Peyer's patch (tissue), 4 donors: ENCODE measurements at regions not wholly inside any gene's neighbourhood (a gene's known extent, or its start where the extent isn't known, plus 50 kb on each side); places are given as distances from the start of the nearest gene placed in this dataset.
"Not testable (repeated sequence)": the region's sequence is repeated elsewhere in the genome, so short reads cannot be mapped to it uniquely, and the experiment has no call there.

Experiments
- DNase-seq, 3 donors: peaks; one replicate each; pipeline ENCODE4 v3.0.0-alpha.2; 2017 to 2019
- H3K27ac ChIP-seq, 4 donors: fragments of 200-600 bp; sonication (generic); one replicate each; pipeline ENCODE4 v1.5.1; 2016 to 2019
- H3K27me3 ChIP-seq, 2 donors: fragments of 200-600 bp; sonication (generic); one replicate each; pipeline ENCODE4 v1.5.1; 2019
- H3K36me3 ChIP-seq, 3 donors: fragments of 200-600 bp; sonication (generic); one replicate each; pipeline ENCODE4 v1.5.1; 2016 to 2019
- H3K4me1 ChIP-seq, 4 donors: fragments of 200-600 bp; sonication (generic); one replicate each; pipeline ENCODE4 v1.5.1; 2016 to 2019
- H3K4me3 ChIP-seq, 4 donors: fragments of 200-600 bp; sonication (generic); 1 replicate in 3 of 4; 2 replicates in 1 of 4; pipeline ENCODE4 v1.5.1; 2016 to 2019; ENCODE audit warnings: mild to moderate bottlenecking in 1 of 4
- H3K9me3 ChIP-seq, 4 donors: fragments of 200-600 bp; sonication (generic); one replicate each; pipeline ENCODE4 v1.5.1; 2016 to 2019; ENCODE audit warnings: mild to moderate bottlenecking in 1 of 4
- POLR2A ChIP-seq, 2 donors: fragments of 450-650 bp; IDR thresholded peaks; one replicate each; pipeline ENCODE4 v1.5.1; 2017; ENCODE audit warnings: antibody characterized with exemption in 2 of 2, mild to moderate bottlenecking in 2 of 2, moderate library complexity in 2 of 2
- TF ChIP-seq, protein P1 (sequence below), 6 experiments: fragments of 450-650 bp in 4 of 6; fragments of 200-600 bp in 2 of 6; sonication (generic) in 1 of 6; IDR thresholded peaks; one replicate each; pipeline ENCODE4 v1.5.1; 2017 to 2019; ENCODE audit warnings: antibody characterized with exemption in 6 of 6, mild to moderate bottlenecking in 3 of 6, moderate library complexity in 1 of 6

- H3K36me3 ChIP-seq: no peaks in the 10 kb centered on the region
- H3K27ac ChIP-seq: no peak overlapping the region
- H3K27me3 ChIP-seq: no peaks in the 10 kb centered on the region
- no peak for DNase-seq
- H3K4me3 ChIP-seq: no peak overlapping the region
- H3K4me1 ChIP-seq: no peaks in the 10 kb centered on the region
- H3K9me3 ChIP-seq: no peaks in the 10 kb centered on the region
- TF ChIP-seq POLR2A (IDR thresholded peaks at IDR 0.05): no peak
- TF ChIP-seq, protein P1, sequence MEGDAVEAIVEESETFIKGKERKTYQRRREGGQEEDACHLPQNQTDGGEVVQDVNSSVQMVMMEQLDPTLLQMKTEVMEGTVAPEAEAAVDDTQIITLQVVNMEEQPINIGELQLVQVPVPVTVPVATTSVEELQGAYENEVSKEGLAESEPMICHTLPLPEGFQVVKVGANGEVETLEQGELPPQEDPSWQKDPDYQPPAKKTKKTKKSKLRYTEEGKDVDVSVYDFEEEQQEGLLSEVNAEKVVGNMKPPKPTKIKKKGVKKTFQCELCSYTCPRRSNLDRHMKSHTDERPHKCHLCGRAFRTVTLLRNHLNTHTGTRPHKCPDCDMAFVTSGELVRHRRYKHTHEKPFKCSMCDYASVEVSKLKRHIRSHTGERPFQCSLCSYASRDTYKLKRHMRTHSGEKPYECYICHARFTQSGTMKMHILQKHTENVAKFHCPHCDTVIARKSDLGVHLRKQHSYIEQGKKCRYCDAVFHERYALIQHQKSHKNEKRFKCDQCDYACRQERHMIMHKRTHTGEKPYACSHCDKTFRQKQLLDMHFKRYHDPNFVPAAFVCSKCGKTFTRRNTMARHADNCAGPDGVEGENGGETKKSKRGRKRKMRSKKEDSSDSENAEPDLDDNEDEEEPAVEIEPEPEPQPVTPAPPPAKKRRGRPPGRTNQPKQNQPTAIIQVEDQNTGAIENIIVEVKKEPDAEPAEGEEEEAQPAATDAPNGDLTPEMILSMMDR (IDR thresholded peaks at IDR 0.05): no peak
Observed at GRCh38 chrX:46226422-46226821, 318.8 kb downstream of the ZNF674 start.

GRCh38 chrX:46223499-46223898 lies 321.7 kb downstream of the ZNF674 start:
- not testable (repeated sequence) for H3K36me3 ChIP-seq, H3K9me3 ChIP-seq, H3K4me1 ChIP-seq, DNase-seq, H3K27ac ChIP-seq, H3K4me3 ChIP-seq, H3K27me3 ChIP-seq

DNA sequence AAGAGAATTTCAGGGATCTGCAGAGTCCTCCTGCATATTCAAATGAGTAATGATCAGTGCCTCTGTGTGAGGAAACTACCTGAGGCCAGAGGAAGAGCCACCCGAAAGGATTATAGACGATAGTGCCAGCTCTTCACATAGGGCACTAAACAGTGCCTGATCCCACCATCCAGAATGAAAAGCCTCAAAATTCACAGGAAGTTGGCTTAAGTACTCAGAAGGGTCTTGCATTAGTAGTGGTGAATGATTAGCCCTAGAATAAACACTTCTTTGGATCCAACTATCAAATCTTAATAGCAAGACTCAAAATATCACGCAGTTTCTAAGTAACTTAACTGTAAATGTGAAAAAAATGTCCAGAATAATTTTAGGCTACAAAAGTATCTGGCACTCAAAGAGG lies 324.4 kb downstream of the ZNF674 start:
- H3K27ac ChIP-seq: no peak overlapping the region
- no peaks in the 10 kb centered on the region for H3K4me1 ChIP-seq
- H3K4me3 ChIP-seq: no peak overlapping the region
- no peaks in the 10 kb centered on the region for H3K9me3 ChIP-seq
- H3K27me3 ChIP-seq: no peaks in the 10 kb centered on the region
- no peaks in the 10 kb centered on the region for H3K36me3 ChIP-seq
- TF ChIP-seq, protein P1 (IDR thresholded peaks at IDR 0.05): no peak
- TF ChIP-seq POLR2A (IDR thresholded peaks at IDR 0.05): no peak
- DNase-seq: no peak

- Histone ChIP-seq H3K4me3 (no peak overlapping the region), H3K9me3 (no peaks in the 10 kb centered on the region), H3K27ac (no peak overlapping the region), H3K27me3 (no peaks in the 10 kb centered on the region), H3K36me3 (no peaks in the 10 kb centered on the region), H3K4me1 (no peaks in the 10 kb centered on the region)
- TF ChIP-seq, protein P1 (IDR thresholded peaks at IDR 0.05): no peak
- no peak for TF ChIP-seq POLR2A (IDR thresholded peaks at IDR 0.05)
- no peak for DNase-seq
Observed at GRCh38 chrX:46218373-46218772, 326.8 kb downstream of the ZNF674 start.

DNA sequence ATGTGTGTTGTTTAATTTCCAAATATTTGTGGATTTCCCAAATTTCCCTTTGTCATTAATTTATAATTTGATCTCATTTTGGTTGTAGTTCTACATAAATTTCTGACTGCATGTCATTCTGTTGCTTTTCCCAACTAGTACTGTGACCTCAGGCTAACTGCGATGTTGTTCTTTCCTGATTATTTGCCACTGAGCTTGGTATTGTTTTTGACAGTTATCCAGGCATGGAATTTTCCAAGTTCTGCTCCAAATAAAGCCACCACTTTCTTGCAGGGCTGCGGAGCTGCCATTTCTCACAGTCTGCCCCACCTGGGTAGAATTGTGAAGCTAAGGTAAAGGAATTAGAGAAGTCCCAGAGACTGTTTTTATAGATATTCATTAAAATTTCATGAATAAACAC lies 328.8 kb downstream of the ZNF674 start:
- H3K9me3 ChIP-seq: no peaks in the 10 kb centered on the region
- H3K27ac ChIP-seq: no peak overlapping the region
- H3K27me3 ChIP-seq: no peaks in the 10 kb centered on the region
- no peaks in the 10 kb centered on the region for H3K4me1 ChIP-seq
- no peak for TF ChIP-seq POLR2A (IDR thresholded peaks at IDR 0.05)
- TF ChIP-seq, protein P1 (IDR thresholded peaks at IDR 0.05): no peak
- H3K4me3 ChIP-seq: no peak overlapping the region
- H3K36me3 ChIP-seq: no peaks in the 10 kb centered on the region
- no peak for DNase-seq

DNA sequence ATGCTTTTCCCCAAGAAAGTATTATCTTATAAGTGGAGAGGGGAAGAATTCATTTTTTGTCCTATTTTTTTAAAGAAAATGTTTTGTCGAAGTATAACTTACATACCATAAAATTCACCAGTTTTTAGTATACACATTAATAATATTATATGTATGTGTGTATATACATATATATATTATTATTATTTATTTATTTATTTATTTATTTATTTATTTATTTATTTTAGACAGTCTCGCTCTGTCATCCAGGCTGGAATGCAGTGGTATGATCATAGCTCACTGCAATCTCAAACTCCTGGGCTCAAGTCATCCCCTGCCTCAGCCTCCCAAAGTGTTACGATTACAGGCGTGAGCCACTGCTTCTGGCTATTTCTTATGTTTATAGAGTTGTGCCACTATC lies 334.1 kb downstream of the ZNF674 start:
- no peak for TF ChIP-seq POLR2A (IDR thresholded peaks at IDR 0.05)
- TF ChIP-seq, protein P1 (IDR thresholded peaks at IDR 0.05): no peak
- Histone ChIP-seq H3K4me1 (no peaks in the 10 kb centered on the region), H3K27me3 (no peaks in the 10 kb centered on the region), H3K4me3 (no peak overlapping the region), H3K36me3 (no peaks in the 10 kb centered on the region), H3K27ac (no peak overlapping the region), H3K9me3 (no peaks in the 10 kb centered on the region)
- no peak for DNase-seq
